CD4-positive, alpha-beta memory T cell (primary cell): ENCODE measurements at regions not wholly inside any gene's neighbourhood (a gene's known extent, or its start where the extent isn't known, plus 50 kb on each side); places are given as distances from the start of the nearest gene placed in this dataset.

ENCODE experiments used
- CTCF ChIA-PET: fragments of 350-600 bp; sonication (Branson Sonifier 250); formaldehyde crosslinking; loops from one replicate; lab custom pipeline; 2021; ENCODE audit warnings: inconsistent platforms; ENCODE audit not compliant: partially characterized antibody; lab: Charles Lee
- POLR2A ChIA-PET: fragments of 350-600 bp; sonication (Branson Sonifier 250); formaldehyde crosslinking; loops from one replicate; lab custom pipeline; 2021; ENCODE audit not compliant: partially characterized antibody; lab: Charles Lee
- DNase-seq, 5 donors: peaks; one replicate each; pipeline versions ENCODE4 v3.0.0 to v3.0.0-alpha.2; 2020 to 2022; ENCODE audit warnings: mixed read lengths in 1 of 5
- H3K27ac ChIP-seq: one replicate; pipeline ENCODE4 v1.7.0; 2013; ENCODE audit warnings: low read depth, low read length
- H3K27me3 ChIP-seq: 2 replicates; pipeline ENCODE4 v1.7.0; 2013; ENCODE audit warnings: mild to moderate bottlenecking, low read length, moderate library complexity; ENCODE audit not compliant: insufficient read depth
- H3K36me3 ChIP-seq: 2 replicates; pipeline ENCODE4 v1.7.0; 2013; ENCODE audit warnings: mild to moderate bottlenecking, low read length, moderate library complexity; ENCODE audit not compliant: insufficient read depth
- H3K4me1 ChIP-seq: 2 replicates; pipeline ENCODE4 v1.7.0; 2013; ENCODE audit warnings: mild to moderate bottlenecking, low read length, moderate library complexity; ENCODE audit not compliant: insufficient read depth
- H3K4me3 ChIP-seq, 2 donors: one replicate each; pipeline ENCODE4 v1.7.0; 2013; ENCODE audit warnings: low read length in 2 of 2, mild to moderate bottlenecking in 1 of 2
- H3K9me3 ChIP-seq, 2 donors: one replicate each; pipeline ENCODE4 v1.7.0; 2013; ENCODE audit warnings: low read length in 2 of 2, control low read depth in 1 of 2; ENCODE audit not compliant: control insufficient read depth in 1 of 2
- H3K27ac Mint-ChIP-seq, 7 donors: one replicate each; pipeline ENCODE4 v1.8.0; 2020 to 2021; ENCODE audit warnings: mixed read lengths in 7 of 7, mild to moderate bottlenecking in 6 of 7, inconsistent platforms in 3 of 7, moderate library complexity in 3 of 7
- H3K27me3 Mint-ChIP-seq, 2 donors: one replicate each; pipeline ENCODE4 v1.8.0; 2020 to 2021; ENCODE audit warnings: mixed read lengths in 2 of 2
- H3K36me3 Mint-ChIP-seq, 2 donors: one replicate each; pipeline ENCODE4 v1.8.0; 2020 to 2021; ENCODE audit warnings: mixed read lengths in 2 of 2, inconsistent platforms in 1 of 2, mild to moderate bottlenecking in 1 of 2
- H3K4me1 Mint-ChIP-seq, 4 donors: one replicate each; pipeline ENCODE4 v1.8.0; 2020 to 2021; ENCODE audit warnings: mixed read lengths in 4 of 4, mild to moderate bottlenecking in 1 of 4
- H3K4me3 Mint-ChIP-seq, 8 donors: one replicate each; pipeline ENCODE4 v1.8.0; 2020 to 2021; ENCODE audit warnings: mixed read lengths in 8 of 8, mild to moderate bottlenecking in 7 of 8, moderate library complexity in 6 of 8, inconsistent platforms in 3 of 8
- H3K9me3 Mint-ChIP-seq, 8 donors: one replicate each; pipeline ENCODE4 v1.8.0; 2020 to 2021; ENCODE audit warnings: mixed read lengths in 8 of 8, mild to moderate bottlenecking in 5 of 8, inconsistent platforms in 3 of 8, moderate library complexity in 1 of 8
- intact Hi-C: fragments of 100-400 bp; cut with micrococcal nuclease; formaldehyde crosslinking; loops from one replicate; pipeline ENCODE4 v1.15.1; 2023

DNA sequence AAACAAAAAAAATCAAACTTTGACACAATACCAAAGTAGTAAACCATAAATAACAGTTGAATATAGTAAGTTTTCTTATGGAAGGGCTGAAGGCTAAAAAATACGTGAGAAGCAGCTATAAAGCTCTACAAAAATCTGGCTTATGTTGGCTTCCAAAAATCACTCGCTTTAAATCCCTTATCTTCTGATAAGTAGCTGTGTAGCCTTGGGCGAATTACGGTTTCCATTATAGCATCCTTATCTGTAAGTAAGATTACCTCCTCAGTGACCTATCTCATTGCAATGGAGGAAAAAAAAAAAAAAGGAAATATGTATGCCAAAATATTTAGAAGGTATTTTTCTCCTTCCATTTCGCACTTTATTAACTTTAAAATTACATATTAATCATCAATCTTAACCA lies 348.6 kb downstream of the PLOD2 start:
- Histone ChIP-seq H3K36me3 (no peaks in the 10 kb centered on the region), H3K4me1 (no peaks in the 10 kb centered on the region), H3K9me3 (no peaks in the 10 kb centered on the region), H3K27me3 (no peaks in the 10 kb centered on the region), H3K4me3 (no peak overlapping the region), H3K27ac (no peak overlapping the region)
- Mint-ChIP-seq H3K27ac (no peak overlapping the region), H3K4me3 (no peak overlapping the region), H3K36me3 (no peaks in the 10 kb centered on the region), H3K4me1 (no peaks in the 10 kb centered on the region), H3K27me3 (no peaks in the 10 kb centered on the region), H3K9me3 (peaks cover 0 to 3% (median under 1%) of the 10 kb centered on the region in 8 donors)
- ChIA-PET POLR2A (no interaction called here), CTCF (no interaction called here)
- DNase-seq, result no peak
- intact Hi-C loops, result no loop called here

DNA sequence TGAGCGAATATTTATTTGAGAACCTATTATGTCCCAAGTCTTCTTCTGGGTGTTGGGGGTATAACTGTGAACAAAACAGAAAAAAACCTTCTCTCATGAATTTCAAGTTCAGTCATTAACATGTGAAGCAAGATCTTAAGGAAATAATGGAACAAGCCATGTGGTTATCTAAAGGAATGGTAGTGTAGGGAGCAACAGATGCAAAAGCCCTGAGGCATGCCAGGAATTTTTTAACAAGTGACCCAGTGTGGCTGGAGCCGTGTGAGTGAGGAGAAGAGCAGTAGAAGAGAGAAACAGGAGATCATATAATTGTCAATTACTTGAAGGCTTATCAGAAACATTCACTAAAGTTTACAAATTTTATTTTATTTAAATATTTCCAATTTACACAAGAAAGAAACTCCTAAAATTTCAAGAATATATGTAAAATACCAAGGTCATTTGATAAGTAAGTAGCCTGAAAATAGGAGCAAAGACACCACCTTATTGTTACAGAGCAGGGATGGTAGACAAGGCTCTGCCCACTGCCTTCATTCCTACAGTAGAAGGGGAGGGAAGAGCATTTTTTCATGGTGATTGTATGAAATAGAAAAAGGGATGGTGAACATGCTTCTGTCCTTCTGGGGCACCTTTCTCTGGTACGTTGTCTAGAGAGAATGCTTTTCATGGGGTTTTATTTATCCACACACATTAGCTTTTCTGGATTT lies 345.1 kb downstream of the PLOD2 start:
- H3K36me3 ChIP-seq, result no peaks in the 10 kb centered on the region
- H3K4me3 Mint-ChIP-seq, result no peak overlapping the region
- no peak for DNase-seq
- H3K27me3 Mint-ChIP-seq, result no peaks in the 10 kb centered on the region
- H3K36me3 Mint-ChIP-seq, result no peaks in the 10 kb centered on the region
- H3K9me3 ChIP-seq, result no peaks in the 10 kb centered on the region
- no peak overlapping the region for H3K27ac Mint-ChIP-seq
- H3K4me3 ChIP-seq, result no peak overlapping the region
- no peak overlapping the region for H3K27ac ChIP-seq
- no peaks in the 10 kb centered on the region for H3K4me1 Mint-ChIP-seq
- H3K4me1 ChIP-seq, result no peaks in the 10 kb centered on the region
- no peaks in the 10 kb centered on the region for H3K27me3 ChIP-seq
- CTCF ChIA-PET, result no interaction called here
- H3K9me3 Mint-ChIP-seq, result peaks cover 0 to 5% (median under 1%) of the 10 kb centered on the region in 8 donors
- intact Hi-C loops, result no loop called here
- POLR2A ChIA-PET, result no interaction called here

DNA sequence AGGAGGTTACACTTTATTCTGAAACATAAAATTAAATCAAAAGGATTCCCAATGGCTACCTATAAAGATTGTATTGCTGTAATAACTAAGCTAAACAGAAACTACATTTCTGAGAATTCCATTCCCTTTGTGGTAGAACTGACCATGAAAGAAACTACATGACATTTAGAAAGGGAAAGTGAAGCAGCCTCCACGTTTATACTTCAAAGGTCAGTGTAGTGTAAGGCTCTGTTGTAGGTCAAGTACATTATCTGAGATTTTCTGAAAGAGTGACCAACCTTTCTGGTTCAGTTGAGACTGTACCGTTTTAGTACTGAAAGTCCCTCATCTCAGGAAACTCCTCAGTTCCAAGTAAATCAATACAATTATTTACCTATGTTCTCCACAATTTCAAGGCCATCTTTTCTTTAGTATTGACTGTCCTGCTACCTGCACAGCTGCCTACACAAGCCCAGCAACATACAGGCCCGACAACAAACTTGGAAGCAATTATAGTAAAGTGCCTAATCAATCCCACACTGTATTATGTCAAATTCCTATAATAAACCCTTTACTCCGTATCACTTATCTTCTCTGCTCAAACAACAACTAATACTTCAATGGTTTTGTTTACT lies 343.0 kb downstream of the PLOD2 start:
- no peaks in the 10 kb centered on the region for H3K4me1 Mint-ChIP-seq
- H3K4me3 Mint-ChIP-seq, result no peak overlapping the region
- H3K4me1 ChIP-seq, result no peaks in the 10 kb centered on the region
- peaks cover 0 to 5% (median under 1%) of the 10 kb centered on the region in 8 donors for H3K9me3 Mint-ChIP-seq
- no peaks in the 10 kb centered on the region for H3K36me3 ChIP-seq
- H3K4me3 ChIP-seq, result no peak overlapping the region
- no peaks in the 10 kb centered on the region for H3K27me3 Mint-ChIP-seq
- CTCF ChIA-PET, result no interaction called here
- POLR2A ChIA-PET, result no interaction called here
- no peak for DNase-seq
- no peaks in the 10 kb centered on the region for H3K36me3 Mint-ChIP-seq
- intact Hi-C loops, result no loop called here
- H3K9me3 ChIP-seq, result no peaks in the 10 kb centered on the region
- H3K27ac Mint-ChIP-seq, result no peak overlapping the region
- H3K27ac ChIP-seq, result no peak overlapping the region
- H3K27me3 ChIP-seq, result no peaks in the 10 kb centered on the region

DNA sequence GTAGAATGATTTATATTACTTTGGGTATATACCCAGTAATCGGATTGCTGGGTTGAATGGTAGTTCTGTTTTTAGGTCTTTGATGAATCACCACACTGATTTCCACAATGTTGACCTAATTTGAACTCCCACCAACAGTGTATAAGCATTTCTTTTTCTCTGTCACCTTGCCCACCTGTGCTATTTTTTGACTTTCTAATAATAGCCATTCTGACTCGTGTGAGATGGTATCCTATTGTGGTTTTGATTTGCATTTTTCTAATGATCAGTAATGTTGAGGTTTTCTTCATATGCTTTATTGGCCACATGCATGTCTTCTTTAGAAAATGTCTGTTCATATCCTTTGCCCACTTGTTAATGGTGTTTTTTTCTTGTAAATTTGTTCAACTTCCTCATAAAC lies 340.8 kb downstream of the PLOD2 start:
- Histone ChIP-seq H3K27ac (no peak overlapping the region), H3K36me3 (no peaks in the 10 kb centered on the region), H3K9me3 (no peaks in the 10 kb centered on the region), H3K4me1 (no peaks in the 10 kb centered on the region), H3K4me3 (no peak overlapping the region), H3K27me3 (no peaks in the 10 kb centered on the region)
- no peak for DNase-seq
- Mint-ChIP-seq H3K4me3 (no peak overlapping the region), H3K9me3 (peaks cover 0 to 11% (median 5%) of the 10 kb centered on the region in 8 donors), H3K27ac (no peak overlapping the region), H3K36me3 (no peaks in the 10 kb centered on the region), H3K27me3 (no peaks in the 10 kb centered on the region), H3K4me1 (no peaks in the 10 kb centered on the region)
- ChIA-PET CTCF (no interaction called here), POLR2A (no interaction called here)
- intact Hi-C loops, result no loop called here

DNA sequence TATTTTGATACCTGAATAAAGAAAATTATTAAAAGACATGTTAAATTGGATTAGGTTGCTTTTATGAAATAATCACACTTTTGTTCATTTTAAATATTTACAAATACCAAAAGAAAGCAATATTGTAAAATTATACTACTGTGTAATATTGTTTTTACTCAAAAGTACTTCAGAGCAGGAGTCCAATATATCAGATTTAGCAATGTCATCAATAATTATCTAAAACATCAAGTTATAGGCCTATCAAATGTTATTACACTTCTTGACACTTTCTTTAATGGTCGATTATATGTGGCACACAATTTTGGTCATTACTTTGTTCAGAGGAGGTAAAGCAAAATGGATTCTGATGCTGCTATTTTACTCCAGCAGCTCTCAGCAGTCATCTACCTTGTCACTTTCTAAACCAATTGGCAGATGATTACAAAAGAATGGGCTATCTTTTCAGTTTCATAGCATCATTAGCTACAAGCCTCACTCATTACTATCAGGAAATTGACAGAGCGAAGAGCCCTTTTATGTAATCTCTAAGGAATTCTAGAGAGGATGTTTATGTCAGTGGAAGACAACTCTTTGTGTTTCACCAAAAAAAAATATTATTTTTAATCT lies 318.6 kb downstream of the PLOD2 start:
- Histone ChIP-seq H3K27ac (no peak overlapping the region), H3K9me3 (no peaks in the 10 kb centered on the region), H3K4me3 (no peak overlapping the region), H3K4me1 (no peaks in the 10 kb centered on the region), H3K36me3 (no peaks in the 10 kb centered on the region), H3K27me3 (no peaks in the 10 kb centered on the region)
- Mint-ChIP-seq H3K4me3 (no peak overlapping the region), H3K9me3 (peaks cover 0 to 5% (median 4%) of the 10 kb centered on the region in 8 donors), H3K27me3 (no peaks in the 10 kb centered on the region), H3K4me1 (no peaks in the 10 kb centered on the region), H3K27ac (no peak overlapping the region), H3K36me3 (no peaks in the 10 kb centered on the region)
- no peak for DNase-seq
- intact Hi-C loops, result no loop called here
- CTCF ChIA-PET, result no interaction called here
- POLR2A ChIA-PET, result no interaction called here

DNA sequence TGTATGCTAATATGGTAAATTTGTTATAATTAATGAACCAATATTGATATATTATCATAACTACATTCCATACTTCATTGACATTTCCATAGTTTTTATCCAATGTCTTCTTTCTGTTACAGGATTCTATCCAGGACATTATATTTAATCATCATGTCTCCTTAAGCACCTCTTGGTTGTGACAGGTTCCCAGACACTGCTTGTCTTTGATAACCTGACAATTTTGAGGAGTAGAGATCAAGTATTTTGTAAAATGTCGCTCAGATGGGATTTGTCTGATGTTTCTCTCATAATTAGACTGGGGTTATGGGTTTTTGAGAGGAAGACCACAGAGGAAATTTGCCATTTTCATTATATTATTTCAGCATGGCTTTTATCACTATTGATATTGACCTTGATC lies 317.4 kb downstream of the PLOD2 start:
- DNase-seq, result no peak
- no peaks in the 10 kb centered on the region for H3K27me3 ChIP-seq
- no peaks in the 10 kb centered on the region for H3K9me3 ChIP-seq
- no peaks in the 10 kb centered on the region for H3K36me3 Mint-ChIP-seq
- H3K36me3 ChIP-seq, result no peaks in the 10 kb centered on the region
- no peaks in the 10 kb centered on the region for H3K27me3 Mint-ChIP-seq
- CTCF ChIA-PET, result no interaction called here
- POLR2A ChIA-PET, result no interaction called here
- no peak overlapping the region for H3K4me3 ChIP-seq
- no peak overlapping the region for H3K27ac ChIP-seq
- intact Hi-C loops, result no loop called here
- no peak overlapping the region for H3K27ac Mint-ChIP-seq
- no peaks in the 10 kb centered on the region for H3K4me1 Mint-ChIP-seq
- H3K4me3 Mint-ChIP-seq, result no peak overlapping the region
- no peaks in the 10 kb centered on the region for H3K4me1 ChIP-seq
- H3K9me3 Mint-ChIP-seq, result peaks cover 0 to 8% (median 4%) of the 10 kb centered on the region in 8 donors

DNA sequence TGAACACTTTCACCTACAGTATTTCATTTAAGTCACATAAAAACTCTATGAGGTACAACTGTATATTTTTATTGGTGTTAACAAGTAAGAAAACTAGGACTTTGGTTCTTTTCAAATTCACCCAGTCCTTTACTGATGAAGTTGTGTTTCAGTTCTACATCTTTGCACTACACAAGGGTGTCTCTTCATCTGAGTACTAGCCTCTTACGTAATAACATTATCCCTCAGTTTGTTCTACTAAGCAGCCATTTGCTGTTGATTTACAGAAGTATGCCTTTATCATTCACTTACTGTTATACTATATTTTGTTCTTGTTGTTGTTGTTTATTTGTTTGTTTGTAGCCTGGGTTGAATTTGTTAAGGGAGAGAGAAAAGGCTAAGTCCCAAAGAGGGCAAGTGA lies 311.9 kb downstream of the PLOD2 start:
- intact Hi-C loops, result no loop called here
- POLR2A ChIA-PET, result no interaction called here

More for the DNA sequence above, 311.9 kb downstream of the PLOD2 start:
- Mint-ChIP-seq H3K4me1 (no peaks in the 10 kb centered on the region), H3K9me3 (peaks cover 0 to 10% (median 4%) of the 10 kb centered on the region in 8 donors), H3K27me3 (no peaks in the 10 kb centered on the region), H3K27ac (no peak overlapping the region), H3K36me3 (no peaks in the 10 kb centered on the region), H3K4me3 (no peak overlapping the region)
- no peaks in the 10 kb centered on the region for H3K36me3 ChIP-seq
- H3K4me3 ChIP-seq, result no peak overlapping the region
- H3K27ac ChIP-seq, result no peak overlapping the region
- no peak for DNase-seq
- no peaks in the 10 kb centered on the region for H3K27me3 ChIP-seq
- CTCF ChIA-PET, result no interaction called here
- no peaks in the 10 kb centered on the region for H3K9me3 ChIP-seq
- H3K4me1 ChIP-seq, result no peaks in the 10 kb centered on the region
